ENCODE measurements at regions not wholly inside any gene's neighbourhood (a gene's known extent, or its start where the extent isn't known, plus 50 kb on each side); places are given as distances from the start of the nearest gene placed in this dataset.

- TF ChIP-seq, protein P1, sequence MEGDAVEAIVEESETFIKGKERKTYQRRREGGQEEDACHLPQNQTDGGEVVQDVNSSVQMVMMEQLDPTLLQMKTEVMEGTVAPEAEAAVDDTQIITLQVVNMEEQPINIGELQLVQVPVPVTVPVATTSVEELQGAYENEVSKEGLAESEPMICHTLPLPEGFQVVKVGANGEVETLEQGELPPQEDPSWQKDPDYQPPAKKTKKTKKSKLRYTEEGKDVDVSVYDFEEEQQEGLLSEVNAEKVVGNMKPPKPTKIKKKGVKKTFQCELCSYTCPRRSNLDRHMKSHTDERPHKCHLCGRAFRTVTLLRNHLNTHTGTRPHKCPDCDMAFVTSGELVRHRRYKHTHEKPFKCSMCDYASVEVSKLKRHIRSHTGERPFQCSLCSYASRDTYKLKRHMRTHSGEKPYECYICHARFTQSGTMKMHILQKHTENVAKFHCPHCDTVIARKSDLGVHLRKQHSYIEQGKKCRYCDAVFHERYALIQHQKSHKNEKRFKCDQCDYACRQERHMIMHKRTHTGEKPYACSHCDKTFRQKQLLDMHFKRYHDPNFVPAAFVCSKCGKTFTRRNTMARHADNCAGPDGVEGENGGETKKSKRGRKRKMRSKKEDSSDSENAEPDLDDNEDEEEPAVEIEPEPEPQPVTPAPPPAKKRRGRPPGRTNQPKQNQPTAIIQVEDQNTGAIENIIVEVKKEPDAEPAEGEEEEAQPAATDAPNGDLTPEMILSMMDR (IDR thresholded peaks at IDR 0.05; ENCODE audit: low read depth, low read length) = no peak
- TF ChIP-seq POLR2A (IDR thresholded peaks at IDR 0.05; ENCODE audit: extremely low read depth, insufficient read length) = no peak
- no peak for TF ChIP-seq MAX (IDR thresholded peaks at IDR 0.05; ENCODE audit: low read depth, low read length)
- no peak for TF ChIP-seq MYC (IDR thresholded peaks at IDR 0.05; ENCODE audit: low read depth, low read length)
These were observed 155.4 kb downstream of the ERMARD start for GRCh38 chr6:169906688-169907418.
